ENCODE measurements at regions not wholly inside any gene's neighbourhood (a gene's known extent, or its start where the extent isn't known, plus 50 kb on each side); places are given as distances from the start of the nearest gene placed in this dataset.

- H3K4me3 Mint-ChIP-seq = no peak overlapping the region
- ATAC-seq = peak; percentile 73
- peak; percentile 11 for DNase-seq (ENCODE audit: low spot score)
- peaks cover 20% of the 10 kb centered on the region for H3K4me1 Mint-ChIP-seq
- Histone ChIP-seq H3K27ac (ENCODE audit: low read depth) (no peak overlapping the region), H3K36me3 (ENCODE audit: insufficient read depth) (no peaks in the 10 kb centered on the region), H3F3A (replicated peaks; ENCODE audit: low read depth) (no peaks in the 10 kb centered on the region), H2AFZ (peak overlapping the region; percentile 39), H4K20me1 (replicated peaks; ENCODE audit: insufficient read depth) (no peaks in the 10 kb centered on the region), H3K9me2 (ENCODE audit: insufficient read depth) (peaks cover 8% of the 10 kb centered on the region; the same call in 1 of the 2 replicates), H3K4me2 (no peak overlapping the region), H3K79me2 (replicated peaks; ENCODE audit: insufficient read depth) (no peaks in the 10 kb centered on the region), H3K4me1 (ENCODE audit: insufficient read depth) (peaks cover 9% of the 10 kb centered on the region; the same call in 1 of the 2 replicates), H3K4me3 (no peak overlapping the region), H3K27me3 (ENCODE audit: insufficient read depth) (no peaks in the 10 kb centered on the region)
- H3K9me3 Mint-ChIP-seq = no peaks in the 10 kb centered on the region
- H3K27ac Mint-ChIP-seq = 0 out of 2 replicates have a peak overlapping the region, but pooled peaks have one; percentile 21
- H3K36me3 Mint-ChIP-seq (ENCODE audit: low read depth) = no peaks in the 10 kb centered on the region
- no peak for TF ChIP-seq CREB1 (CRISPR knock-in tag; IDR thresholded peaks at IDR 0.05; ENCODE audit: low read depth)
- peaks cover 4% of the 10 kb centered on the region for H3K27me3 Mint-ChIP-seq (ENCODE audit: insufficient read depth, low read depth, poor library complexity)
Observed at GRCh38 chr5:38135486-38136039, 122.8 kb upstream of the EGFLAM start.

GRCh38 chr5:38134810-38135209, 123.5 kb upstream of the EGFLAM start:
- DNase-seq (ENCODE audit: low spot score) (peak; percentile 14), ATAC-seq (peak; percentile 23; the same call in 2 of the 3 replicates)
- Histone ChIP-seq H4K20me1 (replicated peaks; ENCODE audit: insufficient read depth) (no peaks in the 10 kb centered on the region), H3F3A (replicated peaks; ENCODE audit: low read depth) (no peaks in the 10 kb centered on the region), H3K4me3 (no peak overlapping the region), H3K79me2 (replicated peaks; ENCODE audit: insufficient read depth) (no peaks in the 10 kb centered on the region), H3K9me2 (ENCODE audit: insufficient read depth) (peaks cover 8% of the 10 kb centered on the region; the same call in 1 of the 2 replicates), H3K36me3 (ENCODE audit: insufficient read depth) (no peaks in the 10 kb centered on the region), H3K27me3 (ENCODE audit: insufficient read depth) (no peaks in the 10 kb centered on the region), H3K4me2 (no peak overlapping the region), H2AFZ (peak overlapping the region; percentile 19; the same call in 1 of the 2 replicates), H3K4me1 (ENCODE audit: insufficient read depth) (peaks cover 14% of the 10 kb centered on the region), H3K27ac (ENCODE audit: low read depth) (no peak overlapping the region)
- H3K4me3 Mint-ChIP-seq = no peak overlapping the region
- no peak overlapping the region for H3K27ac Mint-ChIP-seq
- H3K36me3 Mint-ChIP-seq (ENCODE audit: low read depth) = no peaks in the 10 kb centered on the region
- H3K4me1 Mint-ChIP-seq = peaks cover 25% of the 10 kb centered on the region
- no peaks in the 10 kb centered on the region for H3K9me3 Mint-ChIP-seq
- H3K27me3 Mint-ChIP-seq (ENCODE audit: insufficient read depth, low read depth, poor library complexity) = peaks cover 4% of the 10 kb centered on the region
- no peak for TF ChIP-seq STAT1 (IDR thresholded peaks at IDR 0.05; ENCODE audit: unreplicated experiment)
- TF ChIP-seq CTCF (conservative IDR thresholded peaks at IDR 0.05; ENCODE audit: low read depth in 2 of 2) = no peak
- TF ChIP-seq ZNF331 (CRISPR knock-in tag; IDR thresholded peaks at IDR 0.05; ENCODE audit: low read depth) = no peak
- TF ChIP-seq NANOG (IDR thresholded peaks at IDR 0.05; ENCODE audit: borderline replicate concordance) = no peak
- no peak for TF ChIP-seq ZNF114 (CRISPR knock-in tag; IDR thresholded peaks at IDR 0.05)
- no peak for TF ChIP-seq CREB1 (CRISPR knock-in tag; IDR thresholded peaks at IDR 0.05; ENCODE audit: low read depth)
- no peak for TF ChIP-seq EZH2 (IDR thresholded peaks at IDR 0.05; ENCODE audit: low read depth, unreplicated experiment)
- no peak for TF ChIP-seq ETS1 (IDR thresholded peaks at IDR 0.05)
- no peak for TF ChIP-seq JUNB (IDR thresholded peaks at IDR 0.05; ENCODE audit: unreplicated experiment)
- no peak for TF ChIP-seq POLR2AphosphoS5 (IDR thresholded peaks at IDR 0.05; ENCODE audit: low read depth)
- no peak for TF ChIP-seq EZH2phosphoT487 (IDR thresholded peaks at IDR 0.05; ENCODE audit: unreplicated experiment)
- no peak for TF ChIP-seq REST (IDR thresholded peaks at IDR 0.05; ENCODE audit: unreplicated experiment)
